Esophagus (tissue), 2 donors: ENCODE measurements at regions not wholly inside any gene's neighbourhood (a gene's known extent, or its start where the extent isn't known, plus 50 kb on each side); places are given as distances from the start of the nearest gene placed in this dataset.

Source experiments
- H3K27ac ChIP-seq, 2 donors: one replicate each; pipeline ENCODE4 v1.5.1; 2013; ENCODE audit warnings: low read depth in 2 of 2, mild to moderate bottlenecking in 2 of 2, inconsistent platforms in 1 of 2, low read length in 1 of 2, moderate library complexity in 1 of 2
- H3K27me3 ChIP-seq, 2 donors: one replicate each; pipeline ENCODE4 v1.6.1; 2013; ENCODE audit warnings: low read length in 2 of 2, control low read depth in 1 of 2, mild to moderate bottlenecking in 1 of 2; ENCODE audit not compliant: insufficient read depth in 2 of 2, control insufficient read depth in 1 of 2
- H3K36me3 ChIP-seq, 2 donors: one replicate each; pipeline ENCODE4 v1.6.1; 2013; ENCODE audit warnings: low read length in 1 of 2; ENCODE audit not compliant: control insufficient read depth in 2 of 2, insufficient read depth in 2 of 2
- H3K4me1 ChIP-seq, 2 donors: one replicate each; pipeline ENCODE4 v1.6.1; 2013; ENCODE audit warnings: low read length in 1 of 2; ENCODE audit not compliant: control insufficient read depth in 2 of 2, insufficient read depth in 2 of 2
- H3K4me3 ChIP-seq, 2 donors: one replicate each; pipeline ENCODE4 v1.5.1; 2013; ENCODE audit warnings: low read length in 2 of 2, mild to moderate bottlenecking in 2 of 2, low read depth in 1 of 2, moderate library complexity in 1 of 2
- H3K9me3 ChIP-seq, 2 donors: one replicate each; pipeline ENCODE4 v1.6.1; 2013; ENCODE audit warnings: mild to moderate bottlenecking in 2 of 2, low read depth in 1 of 2, low read length in 1 of 2, moderate library complexity in 1 of 2; ENCODE audit not compliant: control insufficient read depth in 2 of 2, insufficient read depth in 1 of 2
- WGBS, 2 donors: extraction: QIAGEN DNeasy Blood & Tissue Kit; methylation state at CpG; one replicate each; pipeline ENCODE4 v1.1.7; 2013; 5-methylcytosine and 5-hydroxymethylcytosine counted together
- donor health status: healthy with polysubstance abuse.
- donor health status: Bipolar disorder and iron deficiency.

DNA sequence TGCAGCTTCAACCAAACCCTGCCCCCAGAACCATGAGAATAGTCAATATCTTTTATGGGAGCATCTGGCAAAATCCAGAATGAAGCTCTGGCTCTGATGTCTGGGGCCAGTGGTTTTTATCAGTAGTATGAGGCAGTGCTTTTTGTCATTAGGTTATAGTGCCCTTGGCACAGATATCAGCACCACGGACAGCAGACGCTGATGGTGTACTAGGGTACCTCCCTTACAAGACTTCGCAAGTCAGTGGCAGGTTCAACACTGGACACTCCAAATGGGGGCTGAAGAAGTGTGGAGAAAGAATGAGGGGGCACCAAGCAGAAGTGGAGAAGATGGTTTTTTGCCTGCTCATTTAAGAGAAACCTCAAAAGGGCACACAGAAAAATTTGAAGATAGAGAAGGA is 68.2 kb upstream of the E2F7 start:
- 20 to 28% methylated on average over 3 of the region's 3 CpGs for WGBS, 2 donors
- no peak overlapping the region for H3K27ac ChIP-seq
- H3K36me3 ChIP-seq, result no peaks in the 10 kb centered on the region
- no peak overlapping the region for H3K4me3 ChIP-seq
- no peaks in the 10 kb centered on the region for H3K9me3 ChIP-seq
- H3K27me3 ChIP-seq, result no peaks in the 10 kb centered on the region
- no peaks in the 10 kb centered on the region for H3K4me1 ChIP-seq

DNA sequence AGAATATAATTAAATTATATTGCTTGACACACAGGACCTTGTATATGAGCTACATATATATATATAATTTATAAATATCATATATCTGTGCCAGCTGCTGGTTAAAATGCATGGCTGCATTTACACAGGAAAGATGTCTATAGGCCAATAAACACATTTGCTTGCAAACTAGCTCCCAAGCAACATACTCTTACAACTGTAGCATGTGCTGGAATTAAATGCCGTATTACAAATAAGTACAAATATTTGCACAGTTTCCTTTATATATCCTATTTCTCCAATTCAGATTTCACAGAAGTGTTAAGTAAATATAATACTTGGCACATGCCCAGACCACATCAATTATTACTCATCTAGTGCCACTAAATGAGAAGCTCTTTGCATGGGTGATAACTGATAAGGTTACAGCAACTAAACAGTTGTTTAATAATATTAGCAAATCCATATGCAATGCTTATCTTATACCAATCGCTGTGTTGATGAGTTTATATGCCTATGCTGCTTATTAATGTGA is 66.7 kb upstream of the E2F7 start:
- WGBS, 2 donors, result 46 to 49% methylated on average over 2 of the region's 2 CpGs
- Histone ChIP-seq H3K27ac (no peak overlapping the region), H3K27me3 (no peaks in the 10 kb centered on the region), H3K4me3 (no peak overlapping the region), H3K9me3 (no peaks in the 10 kb centered on the region), H3K4me1 (no peaks in the 10 kb centered on the region), H3K36me3 (no peaks in the 10 kb centered on the region)

DNA sequence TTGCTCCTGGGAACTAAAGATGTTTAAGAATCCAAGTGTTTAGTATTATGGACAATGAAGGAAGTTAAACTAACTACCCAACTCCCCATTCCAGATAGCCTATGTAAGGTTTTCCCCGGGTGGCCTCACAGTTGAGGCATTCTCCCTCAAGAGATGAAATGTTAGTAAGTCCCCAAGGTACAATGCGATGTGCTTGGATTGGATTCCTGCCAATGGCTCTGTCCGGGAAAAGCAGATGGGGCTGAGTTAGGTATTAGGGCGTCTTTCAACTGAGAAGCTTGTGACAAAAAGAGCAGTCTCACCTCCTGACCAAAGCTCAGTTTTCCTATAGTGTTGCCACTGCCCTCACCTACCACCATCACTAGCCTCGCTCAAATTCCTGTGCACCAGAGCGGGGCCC is 64.8 kb upstream of the E2F7 start:
- 64 to 73% methylated on average over 6 of the region's 6 CpGs for whole genome bisulfite sequencing, 2 donors
- no peak overlapping the region for H3K4me3 ChIP-seq

DNA sequence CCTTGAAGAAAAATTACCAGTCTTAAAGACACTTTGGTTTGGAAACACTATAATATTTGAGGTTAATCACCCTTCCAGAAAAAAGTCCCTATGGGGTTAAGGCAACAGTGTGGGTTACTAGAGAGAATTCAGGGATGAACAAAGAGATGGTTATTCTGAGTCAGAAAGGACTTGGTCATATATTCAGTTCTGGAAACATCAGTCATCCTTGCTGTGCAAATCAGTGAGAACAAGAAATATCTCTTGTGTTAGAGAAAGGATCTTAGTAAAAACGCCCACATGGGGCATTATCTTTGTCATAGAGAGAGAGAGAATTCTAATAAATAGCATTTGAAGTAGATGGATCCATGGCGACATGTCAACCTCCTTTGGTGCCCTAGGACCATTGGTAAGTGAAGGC is 59.4 kb upstream of the E2F7 start:
- Histone ChIP-seq H3K27me3 (no peaks in the 10 kb centered on the region), H3K4me1 (no peaks in the 10 kb centered on the region), H3K27ac (no peak overlapping the region), H3K9me3 (no peaks in the 10 kb centered on the region), H3K4me3 (no peak overlapping the region), H3K36me3 (no peaks in the 10 kb centered on the region)
- 59 to 66% methylated on average over 2 of the region's 2 CpGs for WGBS, 2 donors

More for the DNA sequence above, 64.8 kb upstream of the E2F7 start:
- H3K9me3 ChIP-seq, result no peaks in the 10 kb centered on the region
- no peaks in the 10 kb centered on the region for H3K36me3 ChIP-seq
- no peaks in the 10 kb centered on the region for H3K4me1 ChIP-seq
- H3K27ac ChIP-seq, result no peak overlapping the region
- no peaks in the 10 kb centered on the region for H3K27me3 ChIP-seq

DNA sequence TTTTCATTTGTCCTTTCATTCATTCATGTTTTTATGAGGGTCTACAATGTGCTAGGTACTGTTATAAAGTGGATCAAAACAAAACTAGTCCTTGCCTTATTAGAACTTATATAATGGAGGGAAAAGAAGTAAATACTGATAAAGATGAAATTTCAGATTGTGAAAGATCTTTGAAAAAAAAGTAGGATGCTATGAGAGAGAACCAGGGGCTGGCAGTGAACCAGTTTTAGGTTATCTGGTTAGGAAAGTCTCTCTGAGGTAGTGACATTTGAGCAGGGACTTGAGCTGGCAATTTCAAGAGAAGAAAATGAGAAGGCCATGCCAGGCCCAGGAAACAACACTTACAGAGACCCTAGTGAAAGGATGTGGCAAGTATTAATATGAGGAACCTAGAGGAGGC is 57.3 kb upstream of the E2F7 start:
- Histone ChIP-seq H3K36me3 (no peaks in the 10 kb centered on the region), H3K4me3 (no peak overlapping the region), H3K27me3 (no peaks in the 10 kb centered on the region), H3K4me1 (no peaks in the 10 kb centered on the region), H3K9me3 (no peaks in the 10 kb centered on the region), H3K27ac (no peak overlapping the region)

DNA sequence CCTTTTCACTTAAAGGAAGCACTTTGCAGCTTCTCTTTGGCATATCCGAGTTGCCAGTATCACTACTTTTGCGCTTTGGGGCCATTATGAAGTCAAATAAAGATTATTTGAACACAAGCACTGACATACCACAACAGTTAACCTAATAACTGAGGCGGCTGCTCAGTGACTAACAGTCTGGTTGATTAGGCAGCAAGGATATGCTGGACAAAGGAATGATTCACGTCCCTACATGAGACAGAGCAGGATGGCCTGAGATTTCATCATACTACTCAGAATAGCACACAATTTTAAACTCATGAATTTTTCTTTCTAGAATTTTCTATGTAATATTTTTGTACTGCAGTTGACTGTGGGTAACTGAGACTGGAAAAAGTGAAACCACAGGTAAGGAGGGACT is 56.9 kb upstream of the E2F7 start:
- no peak overlapping the region for H3K4me3 ChIP-seq
- no peaks in the 10 kb centered on the region for H3K27me3 ChIP-seq
- H3K27ac ChIP-seq, result no peak overlapping the region
- no peaks in the 10 kb centered on the region for H3K9me3 ChIP-seq
- H3K36me3 ChIP-seq, result no peaks in the 10 kb centered on the region
- WGBS, 2 donors, result 55 to 62% methylated on average over 4 of the region's 4 CpGs
- no peaks in the 10 kb centered on the region for H3K4me1 ChIP-seq

DNA sequence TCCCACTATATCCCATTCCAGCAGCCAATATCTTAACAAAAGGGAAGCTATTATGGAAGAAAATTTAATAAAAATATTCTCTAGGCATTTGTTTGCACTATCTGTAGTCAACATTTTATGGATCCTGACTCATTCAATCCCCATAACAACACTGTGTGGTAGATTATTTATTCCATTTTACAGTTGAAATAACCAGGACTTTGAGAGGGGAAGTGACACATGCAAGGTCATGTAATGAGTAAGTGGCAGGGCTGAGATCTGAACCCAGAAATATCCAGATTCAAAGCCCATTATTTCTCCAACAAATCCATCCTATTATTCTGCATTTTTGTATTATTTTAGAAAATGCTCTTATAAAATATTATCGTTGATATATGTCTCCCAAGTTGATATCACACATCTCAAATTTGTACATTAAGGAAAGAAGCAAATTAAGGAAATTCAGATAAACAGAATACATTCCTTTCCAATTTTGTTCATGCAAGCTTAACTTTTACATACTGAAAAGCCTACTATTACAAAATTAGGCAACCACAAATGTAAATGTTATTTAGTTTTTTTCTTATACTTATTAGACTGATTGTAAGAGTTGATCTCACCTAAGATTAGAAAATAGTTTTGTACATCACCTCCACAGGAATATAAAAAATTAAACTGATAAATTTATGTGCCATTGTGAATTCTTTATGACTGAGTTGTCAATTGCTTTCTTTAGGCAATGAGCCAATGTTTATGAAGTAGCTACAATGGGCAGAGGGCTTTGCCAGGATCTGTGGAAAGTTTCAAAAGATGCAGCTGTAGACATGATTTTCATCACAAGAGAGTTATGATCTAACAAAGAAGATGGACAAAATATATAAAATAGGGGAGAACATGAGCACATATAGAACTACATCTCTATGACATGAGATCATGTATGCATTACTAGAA is 55.1 kb upstream of the E2F7 start:
- WGBS, 2 donors, result 85 to 87% methylated on average over 1 of the region's 1 CpG

DNA sequence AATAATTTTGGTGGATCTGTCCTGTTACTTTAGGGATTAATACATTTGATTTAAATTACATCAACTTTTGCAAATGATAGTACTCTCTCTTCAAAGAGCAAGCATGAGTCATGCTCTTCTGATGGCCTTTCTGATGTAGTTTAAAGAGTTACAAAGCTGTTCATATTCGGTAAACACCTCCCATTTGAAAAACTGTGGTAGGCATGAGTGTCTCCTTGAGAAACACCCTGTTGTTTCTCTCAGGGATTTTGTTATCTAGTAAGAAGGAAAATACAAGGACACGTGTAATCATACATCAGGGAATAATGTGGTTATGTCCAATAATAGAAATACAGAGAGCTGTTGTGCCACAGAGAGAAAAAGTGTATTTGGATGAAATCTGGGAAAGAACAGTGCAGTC is 53.3 kb upstream of the E2F7 start:
- Histone ChIP-seq H3K27ac (no peak overlapping the region), H3K4me1 (no peaks in the 10 kb centered on the region), H3K9me3 (no peaks in the 10 kb centered on the region), H3K27me3 (no peaks in the 10 kb centered on the region), H3K36me3 (no peaks in the 10 kb centered on the region), H3K4me3 (no peak overlapping the region)
- WGBS, 2 donors, result 58 to 75% methylated on average over 2 of the region's 2 CpGs

More for the DNA sequence above, 55.1 kb upstream of the E2F7 start:
- Histone ChIP-seq H3K27me3 (no peaks in the 10 kb centered on the region), H3K9me3 (no peaks in the 10 kb centered on the region), H3K27ac (no peak overlapping the region), H3K4me3 (no peak overlapping the region), H3K4me1 (no peaks in the 10 kb centered on the region), H3K36me3 (no peaks in the 10 kb centered on the region)

DNA sequence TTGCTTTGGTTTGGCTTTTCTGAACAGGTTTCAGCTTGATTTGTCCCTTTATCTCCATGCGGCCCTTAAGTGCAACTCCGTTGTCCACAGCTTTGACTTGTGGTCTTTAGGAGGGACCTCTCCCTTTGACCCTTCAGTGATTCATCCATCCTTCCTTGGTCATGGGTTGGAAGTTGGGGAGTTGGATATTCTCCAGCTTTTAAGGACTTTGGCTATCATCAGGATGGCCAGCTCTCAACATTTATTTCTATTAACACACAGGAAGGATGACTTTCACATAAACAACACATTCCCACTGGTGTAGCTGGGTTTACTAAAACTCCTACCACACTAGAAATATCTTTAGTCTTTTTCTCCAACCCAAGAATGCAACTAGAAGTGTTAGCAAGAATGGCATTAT is 50.9 kb upstream of the E2F7 start:
- Histone ChIP-seq H3K4me3 (no peak overlapping the region), H3K27me3 (no peaks in the 10 kb centered on the region), H3K9me3 (no peaks in the 10 kb centered on the region), H3K36me3 (no peaks in the 10 kb centered on the region), H3K4me1 (no peaks in the 10 kb centered on the region), H3K27ac (no peak overlapping the region)
- 71 to 78% methylated on average over 2 of the region's 2 CpGs for WGBS, 2 donors

DNA sequence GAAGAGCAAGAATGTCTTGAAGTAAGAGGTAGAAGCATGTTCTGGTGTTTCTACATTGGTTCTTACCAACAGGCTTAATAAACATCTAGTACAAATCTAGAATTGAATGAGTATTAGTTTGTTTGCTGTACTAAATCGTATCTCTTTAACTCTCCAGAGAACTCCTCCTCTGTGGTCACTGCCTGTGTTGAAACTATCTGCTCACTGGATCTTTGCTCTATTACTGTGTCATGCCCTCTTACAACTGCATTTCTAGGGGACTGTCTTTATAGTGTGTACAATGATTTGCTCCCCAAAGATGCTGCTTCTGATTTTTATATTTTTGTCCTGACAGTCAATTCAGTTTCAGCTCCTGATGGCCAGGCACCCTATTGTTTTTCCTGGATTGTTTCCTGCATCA is 50.1 kb upstream of the E2F7 start:
- Histone ChIP-seq H3K27me3 (no peaks in the 10 kb centered on the region), H3K36me3 (no peaks in the 10 kb centered on the region), H3K4me3 (no peak overlapping the region), H3K27ac (no peak overlapping the region), H3K9me3 (no peaks in the 10 kb centered on the region), H3K4me1 (no peaks in the 10 kb centered on the region)
- 84 to 87% methylated on average over 1 of the region's 1 CpG for WGBS, 2 donors
